Osteocyte (in vitro differentiated cells): ENCODE measurements at regions not wholly inside any gene's neighbourhood (a gene's known extent, or its start where the extent isn't known, plus 50 kb on each side); places are given as distances from the start of the nearest gene placed in this dataset.
A peak's percentile ranks its signal among the peaks of the same experiment; 100 is the strongest.

Experiments used
- DNase-seq: peaks from one replicate; pipeline ENCODE4 v3.0.0; 2021; ENCODE audit warnings: mixed read lengths; ENCODE audit not compliant: unreplicated experiment; ENCODE audit errors: extremely low spot score
- H3K27ac Mint-ChIP-seq: one replicate; pipeline ENCODE4 v1.8.0; 2021; ENCODE audit warnings: mild to moderate bottlenecking, mixed read lengths; ENCODE audit not compliant: unreplicated experiment
- H3K27me3 Mint-ChIP-seq: one replicate; pipeline ENCODE4 v1.8.0; 2021; ENCODE audit warnings: mixed read lengths; ENCODE audit not compliant: unreplicated experiment
- H3K36me3 Mint-ChIP-seq: one replicate; pipeline ENCODE4 v1.8.0; 2021; ENCODE audit warnings: mixed read lengths; ENCODE audit not compliant: unreplicated experiment
- H3K4me1 Mint-ChIP-seq: one replicate; pipeline ENCODE4 v1.8.0; 2021; ENCODE audit warnings: mixed read lengths; ENCODE audit not compliant: unreplicated experiment
- H3K4me3 Mint-ChIP-seq: one replicate; pipeline ENCODE4 v1.8.0; 2021; ENCODE audit warnings: mild to moderate bottlenecking, moderate library complexity, mixed read lengths; ENCODE audit not compliant: unreplicated experiment
- H3K9me3 Mint-ChIP-seq: one replicate; pipeline ENCODE4 v1.8.0; 2021; ENCODE audit warnings: mixed read lengths; ENCODE audit not compliant: unreplicated experiment
- CTCF ChIP-seq: fragments of 200-600 bp; sonication (generic); IDR thresholded peaks from 2 replicates; pipeline ENCODE4 v1.5.0; 2021; ENCODE audit warnings: antibody characterized with exemption, mild to moderate bottlenecking, moderate library complexity

- DNase-seq: no peak
- H3K9me3 Mint-ChIP-seq: peaks cover 4% of the 10 kb centered on the region
- peaks cover 28% of the 10 kb centered on the region for H3K4me1 Mint-ChIP-seq
- peak overlapping the region; percentile 80 for H3K4me3 Mint-ChIP-seq
- peaks cover 5% of the 10 kb centered on the region for H3K36me3 Mint-ChIP-seq
- H3K27me3 Mint-ChIP-seq: no peaks in the 10 kb centered on the region
- peak overlapping the region; percentile 98 for H3K27ac Mint-ChIP-seq
- TF ChIP-seq CTCF: no peak
Observed at GRCh38 chr21:16193496-16194094, 463.8 kb downstream of the USP25 start.

GRCh38 chr21:16194095-16194787 is 464.5 kb downstream of the USP25 start:
- TF ChIP-seq CTCF: peak; percentile 59
- Mint-ChIP-seq H3K9me3 (peaks cover 11% of the 10 kb centered on the region), H3K4me1 (peaks cover 31% of the 10 kb centered on the region), H3K27me3 (no peaks in the 10 kb centered on the region), H3K4me3 (peak overlapping the region; percentile 80), H3K36me3 (peaks cover 11% of the 10 kb centered on the region), H3K27ac (peak overlapping the region; percentile 98)
- DNase-seq: peak; percentile 87

GRCh38 chr21:16194788-16195537 is 465.2 kb downstream of the USP25 start:
- no peaks in the 10 kb centered on the region for H3K27me3 Mint-ChIP-seq
- H3K27ac Mint-ChIP-seq: peak overlapping the region; percentile 98
- no peak for DNase-seq
- H3K9me3 Mint-ChIP-seq: peaks cover 18% of the 10 kb centered on the region
- peak overlapping the region; percentile 80 for H3K4me3 Mint-ChIP-seq
- H3K36me3 Mint-ChIP-seq: peaks cover 18% of the 10 kb centered on the region
- TF ChIP-seq CTCF: no peak
- H3K4me1 Mint-ChIP-seq: peaks cover 31% of the 10 kb centered on the region

- TF ChIP-seq CTCF: no peak
- peak overlapping the region; percentile 98 for H3K27ac Mint-ChIP-seq
- DNase-seq: no peak
- H3K27me3 Mint-ChIP-seq: no peaks in the 10 kb centered on the region
- peaks cover 18% of the 10 kb centered on the region for H3K9me3 Mint-ChIP-seq
- H3K4me3 Mint-ChIP-seq: peak overlapping the region; percentile 80
- peaks cover 31% of the 10 kb centered on the region for H3K4me1 Mint-ChIP-seq
- H3K36me3 Mint-ChIP-seq: peaks cover 22% of the 10 kb centered on the region
Observed at GRCh38 chr21:16195538-16195910, 465.7 kb downstream of the USP25 start.

- Mint-ChIP-seq H3K4me1 (peaks cover 31% of the 10 kb centered on the region), H3K27ac (peak overlapping the region; percentile 98), H3K27me3 (no peaks in the 10 kb centered on the region), H3K36me3 (peaks cover 27% of the 10 kb centered on the region), H3K4me3 (peak overlapping the region; percentile 80), H3K9me3 (peaks cover 22% of the 10 kb centered on the region)
- TF ChIP-seq CTCF: no peak
- DNase-seq: no peak
Observed at GRCh38 chr21:16196001-16196400, 466.2 kb downstream of the USP25 start.
